Suprapubic skin (tissue), 4 donors: ENCODE measurements at regions not wholly inside any gene's neighbourhood (a gene's known extent, or its start where the extent isn't known, plus 50 kb on each side); places are given as distances from the start of the nearest gene placed in this dataset.

Experiments used
- CTCF ChIP-seq, 2 donors: fragments of 200-600 bp in 1 of 2; fragments of 450-650 bp in 1 of 2; sonication (generic) in 1 of 2; IDR thresholded peaks; one replicate each; pipeline ENCODE4 v1.5.1; 2016 to 2019; ENCODE audit warnings: antibody characterized with exemption in 2 of 2, mild to moderate bottlenecking in 1 of 2, moderate library complexity in 1 of 2
- EP300 ChIP-seq: sonication (generic); formaldehyde crosslinking; IDR thresholded peaks from one replicate; pipeline ENCODE4 v1.6.1; 2017; ENCODE audit warnings: antibody characterized with exemption
- POLR2A ChIP-seq, 2 donors: fragments of 450-650 bp; IDR thresholded peaks; one replicate each; pipeline ENCODE4 v1.6.1; 2017; ENCODE audit warnings: antibody characterized with exemption in 2 of 2, mild to moderate bottlenecking in 2 of 2, moderate library complexity in 2 of 2
- POLR2AphosphoS5 ChIP-seq, 3 donors: sonication (generic); formaldehyde crosslinking; IDR thresholded peaks; one replicate each; pipeline ENCODE4 v1.6.1; 2017; ENCODE audit warnings: antibody characterized with exemption in 3 of 3

- TF ChIP-seq CTCF (IDR thresholded peaks at IDR 0.05) = no peak
- TF ChIP-seq POLR2A (IDR thresholded peaks at IDR 0.05) = no peak
- no peak for TF ChIP-seq POLR2AphosphoS5 (IDR thresholded peaks at IDR 0.05)
- no peak for TF ChIP-seq EP300
Observed at GRCh38 chr3:72003936-72004335, 219.0 kb upstream of the PROK2 start.
